B cell (primary cell): ENCODE measurements at regions not wholly inside any gene's neighbourhood (a gene's known extent, or its start where the extent isn't known, plus 50 kb on each side); places are given as distances from the start of the nearest gene placed in this dataset.

Experiments used
- ATAC-seq: fragments of 200-7000 bp; cut with Tn5 transposase; one replicate; pipeline ENCODE4 v1.10.0; 2021; ENCODE audit warnings: low read depth, mild to moderate bottlenecking, moderate number of reproducible peaks, moderate library complexity
- CTCF ChIA-PET: fragments of 350-600 bp; sonication (Branson Sonifier 250); formaldehyde crosslinking; loops from one replicate; lab custom pipeline; 2021; ENCODE audit warnings: antibody characterized with exemption, inconsistent platforms; lab: Charles Lee
- POLR2A ChIA-PET: fragments of 350-600 bp; sonication (Branson Sonifier 250); formaldehyde crosslinking; loops from one replicate; lab custom pipeline; 2021; ENCODE audit warnings: antibody characterized with exemption; lab: Charles Lee
- DNase-seq: peaks from one replicate; pipeline ENCODE4 v3.0.0; 2013
- H2AFZ ChIP-seq: 2 replicates; pipeline ENCODE4 v1.6.1; 2012; ENCODE audit warnings: mild to moderate bottlenecking, low read depth, low read length; ENCODE audit not compliant: insufficient read depth, poor library complexity, severe bottlenecking
- H3K27ac ChIP-seq, 2 donors: 1 replicate in 1 of 2; 2 replicates in 1 of 2; pipeline ENCODE4 v1.5.1; 2012 to 2013; ENCODE audit warnings: low read length in 2 of 2, mild to moderate bottlenecking in 2 of 2, moderate library complexity in 1 of 2
- H3K27me3 ChIP-seq, 4 experiments: fragments of 200-600 bp in 1 of 4; sonication (generic) in 1 of 4; replicated peaks in 1 of 4; 1 replicate in 2 of 4; 2 replicates in 2 of 4; pipeline versions ENCODE4 v1.6.1 to v1.7.0; 2013 to 2016; ENCODE audit warnings: low read length in 3 of 4, mild to moderate bottlenecking in 2 of 4, mixed read lengths in 1 of 4, moderate library complexity in 1 of 4; ENCODE audit not compliant: insufficient read depth in 4 of 4, control insufficient read depth in 3 of 4; ENCODE audit errors: control extremely low read depth in 1 of 4
- H3K36me3 ChIP-seq, 2 experiments: replicated peaks in 1 of 2; 1 replicate in 1 of 2; 2 replicates in 1 of 2; pipeline versions ENCODE4 v1.6.1 to v1.7.1; 2013; ENCODE audit warnings: low read length in 1 of 2; ENCODE audit not compliant: insufficient read depth in 2 of 2, control insufficient read depth in 1 of 2; ENCODE audit errors: control extremely low read depth in 1 of 2, extremely low read depth in 1 of 2
- H3K4me1 ChIP-seq, 2 donors: fragments of 200-600 bp in 1 of 2; sonication (generic) in 1 of 2; 1 replicate in 1 of 2; 2 replicates in 1 of 2; pipeline versions ENCODE4 v1.5.1 to v1.6.1; 2013 to 2017; ENCODE audit warnings: low read length in 2 of 2; ENCODE audit not compliant: control insufficient read depth in 2 of 2, insufficient read depth in 2 of 2
- H3K4me2 ChIP-seq: replicated peaks from 2 replicates; pipeline ENCODE3; 2012; ENCODE audit warnings: mild to moderate bottlenecking, low read depth, low read length; ENCODE audit not compliant: poor library complexity, severe bottlenecking
- H3K4me3 ChIP-seq, 5 experiments: fragments of 200-600 bp in 1 of 5; sonication (generic) in 1 of 5; 1 replicate in 3 of 5; 2 replicates in 2 of 5; pipeline versions ENCODE4 v1.5.1 to v1.7.0; 2011 to 2016; ENCODE audit warnings: low read length in 4 of 5, mild to moderate bottlenecking in 4 of 5, low read depth in 2 of 5, control low read depth in 1 of 5, moderate library complexity in 1 of 5; ENCODE audit not compliant: insufficient read depth in 1 of 5; ENCODE audit errors: control extremely low read depth in 1 of 5, extremely low read depth in 1 of 5
- H3K79me2 ChIP-seq: fragments of 200-600 bp; sonication (generic); one replicate; pipeline ENCODE4 v1.6.0; 2016; ENCODE audit warnings: low read length; ENCODE audit not compliant: control insufficient read depth, insufficient read depth
- H3K9ac ChIP-seq: fragments of 200-600 bp; sonication (generic); 2 replicates; pipeline ENCODE4 v1.6.1; 2017; ENCODE audit warnings: mild to moderate bottlenecking, low read length, moderate library complexity
- H3K9me3 ChIP-seq, 3 donors: one replicate each; pipeline versions ENCODE4 v1.6.1 to v1.7.1; 2013; ENCODE audit warnings: low read length in 2 of 3; ENCODE audit not compliant: control insufficient read depth in 2 of 3, insufficient read depth in 1 of 3; ENCODE audit errors: control extremely low read depth in 1 of 3
- H4K20me1 ChIP-seq: 2 replicates; pipeline ENCODE4 v1.6.0; 2012; ENCODE audit warnings: mild to moderate bottlenecking, low read length; ENCODE audit not compliant: insufficient read depth, control insufficient read depth, poor library complexity, severe bottlenecking
- H3K27ac Mint-ChIP-seq: one replicate; pipeline ENCODE4 v1.8.0; 2021; ENCODE audit warnings: mixed read lengths
- H3K27me3 Mint-ChIP-seq: one replicate; pipeline ENCODE4 v1.8.0; 2021; ENCODE audit warnings: mixed read lengths
- H3K4me1 Mint-ChIP-seq: one replicate; pipeline ENCODE4 v1.8.0; 2021; ENCODE audit warnings: mixed read lengths
- H3K4me3 Mint-ChIP-seq: one replicate; pipeline ENCODE4 v1.8.0; 2021; ENCODE audit warnings: mixed read lengths
- H3K9me3 Mint-ChIP-seq: one replicate; pipeline ENCODE4 v1.8.0; 2022; ENCODE audit warnings: mixed read lengths; ENCODE audit not compliant: insufficient read depth
- EZH2 ChIP-seq: IDR thresholded peaks from 2 replicates; pipeline ENCODE4 v1.6.1; 2012; ENCODE audit warnings: borderline replicate concordance, low read depth, mild to moderate bottlenecking, moderate library complexity, low read length; ENCODE audit not compliant: insufficient read depth, poor library complexity, severe bottlenecking
- WGBS: methylation state at CpG from one replicate; pipeline ENCODE4 v1.1.5; 2013; ENCODE audit warnings: missing lambda C conversion rate; ENCODE audit not compliant: insufficient coverage; 5-methylcytosine and 5-hydroxymethylcytosine counted together
- intact Hi-C: fragments of 100-400 bp; cut with micrococcal nuclease; formaldehyde crosslinking; loops from one replicate; pipeline ENCODE4 v1.10.0; 2022
- TF ChIP-seq, protein P1 (sequence below): fragments of 200-600 bp; IDR thresholded peaks from one replicate; pipeline ENCODE4 v1.8.0; 2022; ENCODE audit warnings: antibody characterized with exemption, mild to moderate bottlenecking

DNA sequence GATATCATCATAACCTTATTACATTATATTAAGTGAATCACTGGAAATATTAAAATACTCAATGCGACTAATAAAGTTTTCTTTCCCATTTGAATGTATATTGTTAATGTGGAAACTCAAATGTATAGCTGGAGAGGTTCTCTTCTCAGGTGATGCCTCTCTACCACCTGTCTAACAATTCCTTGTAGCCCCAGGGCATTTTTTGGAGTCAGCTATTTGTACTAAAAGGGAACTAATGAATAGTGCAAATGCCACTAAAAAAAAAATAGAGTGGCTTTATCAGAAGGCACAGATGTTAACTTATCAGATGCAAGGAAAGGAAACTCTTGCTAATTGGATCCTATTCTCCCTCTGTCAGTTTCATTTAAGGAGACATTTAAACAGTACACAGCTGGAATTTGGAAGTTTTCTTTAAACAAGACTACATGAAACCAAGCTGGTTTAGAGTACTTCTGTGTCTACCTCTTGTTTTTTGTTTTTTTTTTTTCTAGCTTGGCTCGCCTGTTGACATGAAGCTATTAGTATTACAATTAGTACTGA lies 897.0 kb upstream of the SLC35B3 start:
- TF ChIP-seq, protein P1, sequence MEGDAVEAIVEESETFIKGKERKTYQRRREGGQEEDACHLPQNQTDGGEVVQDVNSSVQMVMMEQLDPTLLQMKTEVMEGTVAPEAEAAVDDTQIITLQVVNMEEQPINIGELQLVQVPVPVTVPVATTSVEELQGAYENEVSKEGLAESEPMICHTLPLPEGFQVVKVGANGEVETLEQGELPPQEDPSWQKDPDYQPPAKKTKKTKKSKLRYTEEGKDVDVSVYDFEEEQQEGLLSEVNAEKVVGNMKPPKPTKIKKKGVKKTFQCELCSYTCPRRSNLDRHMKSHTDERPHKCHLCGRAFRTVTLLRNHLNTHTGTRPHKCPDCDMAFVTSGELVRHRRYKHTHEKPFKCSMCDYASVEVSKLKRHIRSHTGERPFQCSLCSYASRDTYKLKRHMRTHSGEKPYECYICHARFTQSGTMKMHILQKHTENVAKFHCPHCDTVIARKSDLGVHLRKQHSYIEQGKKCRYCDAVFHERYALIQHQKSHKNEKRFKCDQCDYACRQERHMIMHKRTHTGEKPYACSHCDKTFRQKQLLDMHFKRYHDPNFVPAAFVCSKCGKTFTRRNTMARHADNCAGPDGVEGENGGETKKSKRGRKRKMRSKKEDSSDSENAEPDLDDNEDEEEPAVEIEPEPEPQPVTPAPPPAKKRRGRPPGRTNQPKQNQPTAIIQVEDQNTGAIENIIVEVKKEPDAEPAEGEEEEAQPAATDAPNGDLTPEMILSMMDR, result no peak
- TF ChIP-seq EZH2, result no peak
- no peak overlapping the region for H3K9ac ChIP-seq
- Mint-ChIP-seq H3K27ac (no peak overlapping the region), H3K27me3 (no peaks in the 10 kb centered on the region), H3K9me3 (no peaks in the 10 kb centered on the region), H3K4me3 (no peak overlapping the region), H3K4me1 (no peaks in the 10 kb centered on the region)
- H3K4me2 ChIP-seq, result no peak overlapping the region
- no peak for DNase-seq
- ChIA-PET POLR2A (no interaction called here), CTCF (no interaction called here)
- peaks cover 0 to 3% (median 3%) of the 10 kb centered on the region in 3 donors for H3K9me3 ChIP-seq
- intact Hi-C loops, result no loop called here
- no peaks in the 10 kb centered on the region for H3K79me2 ChIP-seq
- no peaks in the 10 kb centered on the region for H3K36me3 ChIP-seq
- H3K27me3 ChIP-seq, result no peaks in the 10 kb centered on the region
- H3K4me1 ChIP-seq, result no peaks in the 10 kb centered on the region
- H3K27ac ChIP-seq, result no peak overlapping the region
- ATAC-seq, result no peak
- no peak overlapping the region for H2AFZ ChIP-seq
- H4K20me1 ChIP-seq, result no peaks in the 10 kb centered on the region
- H3K4me3 ChIP-seq, result no peak overlapping the region
- no CpG with 5 or more reads among the region's 2 CpGs for WGBS

DNA sequence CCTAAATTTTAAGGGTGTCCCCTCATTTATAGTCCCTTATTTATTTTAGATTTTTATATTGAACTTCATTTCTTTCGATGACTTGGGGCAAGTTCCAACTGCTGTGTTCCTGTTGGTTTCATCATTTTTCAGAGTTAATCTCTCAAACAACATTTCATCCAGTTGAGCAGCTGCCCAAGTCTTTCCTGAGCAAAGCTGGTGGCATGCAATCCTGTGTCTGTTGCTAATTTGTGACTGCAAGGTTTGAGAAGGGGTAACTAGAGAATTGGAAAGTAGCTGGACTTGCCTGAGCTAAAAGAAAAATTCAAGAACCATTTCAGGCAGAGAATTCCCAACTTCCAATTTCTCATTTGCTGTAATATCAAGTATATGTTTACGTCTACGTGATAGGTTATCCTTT lies 881.5 kb upstream of the SLC35B3 start:
- CTCF ChIA-PET, result no interaction called here
- intact Hi-C loops, result no loop called here
- WGBS, result 86% methylated on average over 1 of the region's 3 CpGs
- Histone ChIP-seq H3K27me3 (no peaks in the 10 kb centered on the region), H3K27ac (no peak overlapping the region), H3K4me2 (no peak overlapping the region), H3K79me2 (no peaks in the 10 kb centered on the region), H3K4me1 (no peaks in the 10 kb centered on the region), H3K36me3 (no peaks in the 10 kb centered on the region), H3K9ac (no peak overlapping the region), H3K4me3 (no peak overlapping the region), H2AFZ (no peak overlapping the region), H4K20me1 (no peaks in the 10 kb centered on the region), H3K9me3 (no peaks in the 10 kb centered on the region)
- H3K9me3 Mint-ChIP-seq, result no peaks in the 10 kb centered on the region
- POLR2A ChIA-PET, result no interaction called here
- TF ChIP-seq, protein P1, result no peak
- TF ChIP-seq EZH2, result no peak
- H3K4me3 Mint-ChIP-seq, result no peak overlapping the region
- no peak for ATAC-seq
- no peak for DNase-seq
- no peaks in the 10 kb centered on the region for H3K4me1 Mint-ChIP-seq
- no peaks in the 10 kb centered on the region for H3K27me3 Mint-ChIP-seq
- H3K27ac Mint-ChIP-seq, result no peak overlapping the region
